CD14-positive monocyte (primary cell): ENCODE measurements at regions not wholly inside any gene's neighbourhood (a gene's known extent, or its start where the extent isn't known, plus 50 kb on each side); places are given as distances from the start of the nearest gene placed in this dataset.

ENCODE experiments used
- DNase-seq, 3 donors: peaks; one replicate each; pipeline ENCODE4 v3.0.0-alpha.2; 2011 to 2022
- H2AFZ ChIP-seq: 2 replicates; pipeline ENCODE4 v1.6.0; 2012; ENCODE audit warnings: mild to moderate bottlenecking, low read depth, low read length, inconsistent platforms; ENCODE audit not compliant: insufficient read depth, poor library complexity, severe bottlenecking
- H3K27ac ChIP-seq, 2 donors: 1 replicate in 1 of 2; 2 replicates in 1 of 2; pipeline ENCODE4 v1.5.1; 2012 to 2013; ENCODE audit warnings: low read length in 2 of 2, control low read depth in 1 of 2, inconsistent platforms in 1 of 2, low read depth in 1 of 2, mild to moderate bottlenecking in 1 of 2
- H3K27me3 ChIP-seq, 2 donors: one replicate each; pipeline versions ENCODE4 v1.6.0 to v1.6.1; 2011 to 2013; ENCODE audit warnings: low read length in 2 of 2; ENCODE audit not compliant: control insufficient read depth in 2 of 2, insufficient read depth in 2 of 2
- H3K36me3 ChIP-seq, 2 donors: replicated peaks in 1 of 2; 1 replicate in 1 of 2; 2 replicates in 1 of 2; pipeline versions ENCODE4 v1.5.1 to v1.6.1; 2012 to 2013; ENCODE audit warnings: low read length in 2 of 2, control low read depth in 1 of 2, inconsistent platforms in 1 of 2, mild to moderate bottlenecking in 1 of 2; ENCODE audit not compliant: insufficient read depth in 2 of 2, control insufficient read depth in 1 of 2
- H3K4me1 ChIP-seq, 2 donors: 1 replicate in 1 of 2; 2 replicates in 1 of 2; pipeline versions ENCODE4 v1.5.1 to v1.6.1; 2012 to 2013; ENCODE audit warnings: low read length in 2 of 2, control low read depth in 1 of 2, inconsistent platforms in 1 of 2, mild to moderate bottlenecking in 1 of 2, moderate library complexity in 1 of 2; ENCODE audit not compliant: insufficient read depth in 2 of 2, control insufficient read depth in 1 of 2
- H3K4me2 ChIP-seq: replicated peaks from 2 replicates; pipeline ENCODE3; 2012; ENCODE audit warnings: low read length, moderate library complexity, mild to moderate bottlenecking; ENCODE audit not compliant: poor library complexity, severe bottlenecking; ENCODE audit errors: extremely low read depth
- H3K4me3 ChIP-seq, 3 experiments: fragments of 200-600 bp in 1 of 3; sonication (generic) in 1 of 3; replicated peaks in 1 of 3; 1 replicate in 2 of 3; 2 replicates in 1 of 3; pipeline ENCODE4 v1.5.1; 2011 to 2013; ENCODE audit warnings: low read length in 3 of 3, mild to moderate bottlenecking in 3 of 3, control low read depth in 2 of 3, low read depth in 2 of 3, inconsistent platforms in 1 of 3, moderate library complexity in 1 of 3
- H3K79me2 ChIP-seq: 2 replicates; pipeline ENCODE4 v1.6.0; 2012; ENCODE audit warnings: mild to moderate bottlenecking, control low read depth, inconsistent platforms, low read length, moderate library complexity; ENCODE audit not compliant: insufficient read depth
- H3K9ac ChIP-seq: 2 replicates; pipeline ENCODE4 v1.6.0; 2017; ENCODE audit warnings: low read length, mild to moderate bottlenecking; ENCODE audit not compliant: insufficient read depth, poor library complexity, severe bottlenecking
- H3K9me3 ChIP-seq, 2 donors: replicated peaks in 1 of 2; 1 replicate in 1 of 2; 2 replicates in 1 of 2; pipeline versions ENCODE4 v1.5.1 to v1.6.1; 2012 to 2013; ENCODE audit warnings: low read length in 2 of 2, control low read depth in 1 of 2; ENCODE audit not compliant: control insufficient read depth in 1 of 2, insufficient read depth in 1 of 2
- H4K20me1 ChIP-seq: 2 replicates; pipeline ENCODE4 v1.6.0; 2012; ENCODE audit warnings: mild to moderate bottlenecking, low read length, control low read depth, moderate library complexity; ENCODE audit not compliant: insufficient read depth
- H3K27ac Mint-ChIP-seq, 7 donors: one replicate each; pipeline ENCODE4 v1.8.0; 2020; ENCODE audit warnings: mild to moderate bottlenecking in 7 of 7, mixed read lengths in 7 of 7, moderate library complexity in 6 of 7, inconsistent platforms in 2 of 7
- H3K27me3 Mint-ChIP-seq, 3 donors: one replicate each; pipeline ENCODE4 v1.8.0; 2021 to 2022; ENCODE audit warnings: low read depth in 3 of 3, mild to moderate bottlenecking in 3 of 3, mixed read lengths in 3 of 3, moderate library complexity in 3 of 3, inconsistent platforms in 1 of 3
- H3K36me3 Mint-ChIP-seq, 2 donors: one replicate each; pipeline ENCODE4 v1.8.0; 2020; ENCODE audit warnings: mixed read lengths in 2 of 2, inconsistent platforms in 1 of 2, mild to moderate bottlenecking in 1 of 2
- H3K4me1 Mint-ChIP-seq: one replicate; pipeline ENCODE4 v1.8.0; 2020; ENCODE audit warnings: mild to moderate bottlenecking, mixed read lengths
- H3K4me3 Mint-ChIP-seq, 2 donors: one replicate each; pipeline ENCODE4 v1.8.0; 2020; ENCODE audit warnings: mild to moderate bottlenecking in 2 of 2, mixed read lengths in 2 of 2, moderate library complexity in 1 of 2
- H3K9me3 Mint-ChIP-seq, 7 donors: one replicate each; pipeline ENCODE4 v1.8.0; 2020 to 2022; ENCODE audit warnings: mixed read lengths in 7 of 7, mild to moderate bottlenecking in 6 of 7, moderate library complexity in 6 of 7, inconsistent platforms in 2 of 7
- WGBS: methylation state at CpG from one replicate; pipeline ENCODE4 v1.1.5; 2013; ENCODE audit warnings: missing lambda C conversion rate; ENCODE audit not compliant: insufficient coverage; 5-methylcytosine and 5-hydroxymethylcytosine counted together
- intact Hi-C, 2 donors: fragments of 100-400 bp; cut with micrococcal nuclease; formaldehyde crosslinking; loops; one replicate each; pipeline versions ENCODE4 v1.15.0 to v1.15.1; 2023
- TF ChIP-seq, protein P1 (sequence below): fragments of 200-600 bp; IDR thresholded peaks from one replicate; pipeline ENCODE4 v1.8.0; 2022; ENCODE audit warnings: antibody characterized with exemption, mild to moderate bottlenecking

DNA sequence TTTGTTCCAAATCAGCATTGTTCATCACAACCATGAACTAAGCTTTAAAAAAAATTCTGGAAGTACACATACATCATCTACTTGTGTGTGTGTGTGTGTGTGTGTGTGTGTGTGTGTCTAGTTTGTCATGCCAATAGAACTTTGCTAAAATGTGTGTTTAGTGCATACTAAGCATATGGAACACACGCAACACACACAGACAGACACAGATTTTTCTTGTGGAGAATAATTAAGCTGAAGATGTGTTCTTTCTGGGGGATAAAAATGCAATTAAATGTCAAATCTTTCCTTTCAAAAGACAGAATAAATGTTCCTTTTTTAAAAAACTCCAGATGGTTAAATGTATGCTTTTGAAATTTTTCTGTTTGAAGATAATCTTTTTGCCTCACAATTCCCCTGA lies 530.4 kb upstream of the INTU start:
- DNase-seq, result no peak
- no CpG with 5 or more reads among the region's 1 CpG for WGBS
- intact Hi-C loops, result no loop called here
- TF ChIP-seq, protein P1, sequence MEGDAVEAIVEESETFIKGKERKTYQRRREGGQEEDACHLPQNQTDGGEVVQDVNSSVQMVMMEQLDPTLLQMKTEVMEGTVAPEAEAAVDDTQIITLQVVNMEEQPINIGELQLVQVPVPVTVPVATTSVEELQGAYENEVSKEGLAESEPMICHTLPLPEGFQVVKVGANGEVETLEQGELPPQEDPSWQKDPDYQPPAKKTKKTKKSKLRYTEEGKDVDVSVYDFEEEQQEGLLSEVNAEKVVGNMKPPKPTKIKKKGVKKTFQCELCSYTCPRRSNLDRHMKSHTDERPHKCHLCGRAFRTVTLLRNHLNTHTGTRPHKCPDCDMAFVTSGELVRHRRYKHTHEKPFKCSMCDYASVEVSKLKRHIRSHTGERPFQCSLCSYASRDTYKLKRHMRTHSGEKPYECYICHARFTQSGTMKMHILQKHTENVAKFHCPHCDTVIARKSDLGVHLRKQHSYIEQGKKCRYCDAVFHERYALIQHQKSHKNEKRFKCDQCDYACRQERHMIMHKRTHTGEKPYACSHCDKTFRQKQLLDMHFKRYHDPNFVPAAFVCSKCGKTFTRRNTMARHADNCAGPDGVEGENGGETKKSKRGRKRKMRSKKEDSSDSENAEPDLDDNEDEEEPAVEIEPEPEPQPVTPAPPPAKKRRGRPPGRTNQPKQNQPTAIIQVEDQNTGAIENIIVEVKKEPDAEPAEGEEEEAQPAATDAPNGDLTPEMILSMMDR, result no peak
- no peaks in the 10 kb centered on the region for H3K27me3 ChIP-seq
- H3K27ac Mint-ChIP-seq, result no peak overlapping the region
- no peak overlapping the region for H3K9ac ChIP-seq
- no peak overlapping the region for H3K4me3 ChIP-seq
- no peaks in the 10 kb centered on the region for H3K27me3 Mint-ChIP-seq
- H3K4me2 ChIP-seq, result no peak overlapping the region
- peaks cover 12 to 14% of the 10 kb centered on the region in 2 donors for H3K9me3 ChIP-seq
- H2AFZ ChIP-seq, result no peak overlapping the region
- H3K4me3 Mint-ChIP-seq, result no peak overlapping the region
- no peaks in the 10 kb centered on the region for H3K4me1 Mint-ChIP-seq
- no peaks in the 10 kb centered on the region for H3K36me3 Mint-ChIP-seq
- H3K9me3 Mint-ChIP-seq, result peaks cover 3 to 7% (median 5%) of the 10 kb centered on the region in 7 donors
- no peak overlapping the region for H3K27ac ChIP-seq
- no peaks in the 10 kb centered on the region for H3K36me3 ChIP-seq
- no peaks in the 10 kb centered on the region for H3K79me2 ChIP-seq
- H4K20me1 ChIP-seq, result no peaks in the 10 kb centered on the region
- H3K4me1 ChIP-seq, result no peaks in the 10 kb centered on the region

DNA sequence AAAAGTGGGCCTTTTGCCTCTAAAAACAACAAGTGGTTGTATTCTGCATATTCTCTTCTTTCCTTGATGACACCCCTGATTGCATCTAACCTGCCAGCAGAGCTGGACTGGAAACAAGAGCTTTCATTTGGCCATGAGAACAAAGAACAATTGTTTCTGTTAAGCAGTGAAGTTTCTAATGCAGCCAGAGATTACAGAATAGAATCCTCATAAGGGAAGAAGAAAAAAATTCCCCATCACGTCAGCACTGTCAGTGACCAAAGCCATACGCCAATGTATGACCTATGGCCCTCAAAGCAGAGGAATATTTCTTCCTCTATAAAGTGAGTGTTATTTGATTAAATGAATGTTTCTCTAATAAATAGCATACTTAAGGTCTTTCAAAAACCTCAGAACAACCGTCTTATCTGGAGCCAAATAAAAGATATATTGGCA lies 529.1 kb upstream of the INTU start:
- H4K20me1 ChIP-seq, result no peaks in the 10 kb centered on the region
- no peaks in the 10 kb centered on the region for H3K4me1 ChIP-seq
- H3K36me3 ChIP-seq, result no peaks in the 10 kb centered on the region
- peaks cover 12 to 17% of the 10 kb centered on the region in 2 donors for H3K9me3 ChIP-seq
- DNase-seq, result no peak
- no peak overlapping the region for H3K9ac ChIP-seq
- no peaks in the 10 kb centered on the region for H3K27me3 Mint-ChIP-seq
- peaks cover 2 to 10% (median 5%) of the 10 kb centered on the region in 7 donors for H3K9me3 Mint-ChIP-seq
- intact Hi-C loops, result no loop called here
- H3K4me1 Mint-ChIP-seq, result no peaks in the 10 kb centered on the region
- no peak overlapping the region for H2AFZ ChIP-seq
- TF ChIP-seq, protein P1, result no peak
- H3K4me3 Mint-ChIP-seq, result no peak overlapping the region
- no peak overlapping the region for H3K27ac ChIP-seq
- no peaks in the 10 kb centered on the region for H3K27me3 ChIP-seq
- no CpG with 5 or more reads among the region's 3 CpGs for WGBS
- no peaks in the 10 kb centered on the region for H3K36me3 Mint-ChIP-seq
- no peak overlapping the region for H3K4me2 ChIP-seq
- H3K4me3 ChIP-seq, result no peak overlapping the region
- H3K79me2 ChIP-seq, result no peaks in the 10 kb centered on the region
- no peak overlapping the region for H3K27ac Mint-ChIP-seq
